MM.1S (cell line): ENCODE measurements at regions not wholly inside any gene's neighbourhood (a gene's known extent, or its start where the extent isn't known, plus 50 kb on each side); places are given as distances from the start of the nearest gene placed in this dataset.

Experiments
- CTCF ChIP-seq: fragments of 300-600 bp; sonication (generic); IDR thresholded peaks from 2 replicates; pipeline ENCODE4 v1.5.1; 2016; ENCODE audit warnings: antibody characterized with exemption, low read length, mixed read lengths
- EZH2 ChIP-seq: fragments of 300-600 bp; sonication (generic); optimal IDR thresholded peaks from 2 replicates; pipeline ENCODE3; 2017; ENCODE audit warnings: low read depth, mild to moderate bottlenecking, antibody characterized with exemption, low read length, mixed read lengths
- EZH2phosphoT487 ChIP-seq: fragments of 300-600 bp; sonication (generic); IDR thresholded peaks from 2 replicates; pipeline ENCODE4 v1.6.1; 2018; ENCODE audit warnings: antibody characterized with exemption, low read length

- TF ChIP-seq CTCF = no peak
- TF ChIP-seq EZH2phosphoT487 = no peak
- TF ChIP-seq EZH2 = no peak
These were observed 202.6 kb upstream of the TRIB2 start for GRCh38 chr2:12514168-12514567.
